NCI-H146 (cell line): ENCODE measurements at regions not wholly inside any gene's neighbourhood (a gene's known extent, or its start where the extent isn't known, plus 50 kb on each side); places are given as distances from the start of the nearest gene placed in this dataset.
A peak's percentile ranks its signal among the peaks of the same experiment; 100 is the strongest.

ENCODE experiments used
- DNase-seq: peaks from one replicate; lab custom pipeline; 2025; lab: John Stamatoyannopoulos, UW

DNA sequence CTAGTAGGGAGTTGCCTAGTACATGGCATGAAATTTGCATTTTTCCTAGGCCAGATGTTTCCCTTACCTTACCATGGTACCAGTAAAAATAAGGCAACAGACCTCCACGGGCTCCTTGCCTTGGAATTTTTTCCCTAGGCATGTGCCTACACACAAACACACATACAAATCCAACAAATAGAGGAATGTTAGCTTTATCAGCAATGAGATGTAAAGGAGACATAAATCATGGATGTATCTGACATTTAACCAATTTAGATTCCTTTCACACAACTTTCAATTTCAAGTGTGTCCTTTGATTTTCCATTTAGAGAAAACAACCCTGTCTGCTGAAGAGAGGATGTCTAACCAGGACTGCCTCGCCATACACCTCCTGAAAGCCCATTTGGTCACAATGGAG, 209.7 kb upstream of the SP4 start:
- DNase-seq, result no peak

DNA sequence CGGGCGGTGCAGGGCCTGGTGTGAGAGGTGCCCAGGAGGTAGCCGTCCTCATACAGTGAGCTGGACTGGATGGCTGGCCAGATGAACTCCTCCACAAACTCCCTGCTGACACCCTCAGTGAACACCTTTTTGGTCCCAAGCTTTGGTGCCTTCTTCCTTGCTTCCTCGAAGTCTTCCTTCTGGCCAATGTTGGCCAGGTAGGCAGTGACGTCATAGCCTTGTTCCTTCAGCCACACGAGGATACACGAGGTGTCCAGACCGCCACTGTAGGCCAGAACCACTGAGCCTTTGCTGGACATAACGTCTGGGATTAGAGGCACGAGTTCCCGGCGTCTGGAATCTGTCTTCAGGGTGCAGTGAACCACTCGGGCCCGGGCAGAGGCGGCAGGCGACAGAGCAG, 206.8 kb upstream of the SP4 start:
- no peak for DNase-seq

DNA sequence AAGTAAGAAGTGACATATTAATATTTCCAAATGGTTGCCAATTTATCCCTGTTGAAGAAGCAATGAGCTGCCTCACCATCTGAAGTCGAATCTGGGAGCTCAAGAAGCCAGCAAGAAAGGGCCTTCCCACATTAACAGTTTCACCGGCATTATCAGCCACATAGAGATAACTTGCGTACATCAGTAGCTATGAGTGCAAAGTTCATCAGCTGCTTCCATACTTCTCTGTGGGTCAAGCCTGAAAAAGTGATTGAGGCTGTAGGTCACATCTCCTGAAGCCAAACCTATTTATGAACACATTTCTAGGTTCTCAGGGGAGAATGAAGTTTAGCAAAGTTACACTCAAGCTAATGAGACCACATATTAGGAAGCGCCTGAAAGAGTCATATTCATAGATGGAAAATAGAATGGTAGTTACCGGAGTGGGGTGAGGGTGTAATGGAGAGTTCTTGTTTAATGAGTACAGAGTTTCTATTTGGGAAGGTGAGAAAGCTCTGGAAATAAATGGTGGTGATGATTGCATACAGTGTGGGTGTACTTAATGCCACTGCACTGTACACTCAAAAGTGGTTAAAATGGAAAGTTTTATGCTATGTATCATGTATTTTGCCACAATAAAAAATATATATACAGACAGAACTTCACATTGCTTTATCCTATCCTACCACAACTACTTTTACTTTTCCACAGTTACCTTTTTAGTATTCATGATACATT, 189.3 kb upstream of the SP4 start:
- DNase-seq, result no peak

DNA sequence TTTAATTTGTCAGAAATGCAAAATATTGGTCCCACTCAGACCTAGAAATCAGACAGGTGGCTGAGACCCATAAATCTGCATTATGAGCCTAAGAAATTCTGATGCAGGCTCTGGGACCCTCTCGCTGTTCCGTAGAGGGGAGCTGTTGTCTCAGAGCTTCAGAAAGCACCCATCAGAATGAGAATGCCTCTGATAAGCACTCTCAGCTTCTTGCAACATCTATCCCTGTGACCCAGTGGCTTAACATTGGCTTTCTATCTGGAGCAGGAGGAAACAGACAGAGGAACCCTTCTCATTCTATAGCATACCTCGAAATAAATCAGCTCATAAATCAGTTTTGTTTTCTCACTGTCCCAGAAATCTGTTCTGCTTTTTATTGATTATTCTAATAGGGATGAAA, 184.6 kb upstream of the SP4 start:
- DNase-seq, result no peak

DNA sequence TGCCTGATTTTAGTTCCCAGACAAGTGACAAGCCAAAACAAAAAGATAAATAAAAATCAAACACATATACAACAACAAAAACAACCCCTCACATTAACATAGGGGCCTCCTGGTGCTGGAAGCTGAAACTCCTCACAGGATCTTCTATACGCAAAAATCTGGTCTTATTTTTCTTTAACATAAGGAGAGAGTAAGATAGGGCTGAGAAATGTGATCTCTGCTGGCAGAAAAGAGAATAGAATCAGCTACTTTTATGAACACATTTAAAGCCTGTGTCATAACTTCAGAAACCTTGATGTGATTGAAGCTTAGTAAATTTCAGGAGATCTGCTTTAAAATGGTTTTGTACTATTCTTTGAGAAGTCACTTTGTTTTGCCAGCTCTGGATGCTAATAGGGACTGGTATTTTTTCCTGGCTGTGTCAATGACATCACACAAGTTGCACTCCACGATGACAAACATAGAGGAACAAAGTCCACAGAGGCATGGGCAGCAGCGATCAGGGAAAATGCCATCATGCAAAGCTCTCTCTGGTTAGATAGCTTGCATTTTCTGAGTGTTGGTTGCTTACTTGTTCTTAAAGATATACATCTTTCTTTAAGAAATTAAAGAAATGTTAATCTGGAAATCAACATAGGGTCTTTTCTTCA, 176.6 kb upstream of the SP4 start:
- no peak for DNase-seq

DNA sequence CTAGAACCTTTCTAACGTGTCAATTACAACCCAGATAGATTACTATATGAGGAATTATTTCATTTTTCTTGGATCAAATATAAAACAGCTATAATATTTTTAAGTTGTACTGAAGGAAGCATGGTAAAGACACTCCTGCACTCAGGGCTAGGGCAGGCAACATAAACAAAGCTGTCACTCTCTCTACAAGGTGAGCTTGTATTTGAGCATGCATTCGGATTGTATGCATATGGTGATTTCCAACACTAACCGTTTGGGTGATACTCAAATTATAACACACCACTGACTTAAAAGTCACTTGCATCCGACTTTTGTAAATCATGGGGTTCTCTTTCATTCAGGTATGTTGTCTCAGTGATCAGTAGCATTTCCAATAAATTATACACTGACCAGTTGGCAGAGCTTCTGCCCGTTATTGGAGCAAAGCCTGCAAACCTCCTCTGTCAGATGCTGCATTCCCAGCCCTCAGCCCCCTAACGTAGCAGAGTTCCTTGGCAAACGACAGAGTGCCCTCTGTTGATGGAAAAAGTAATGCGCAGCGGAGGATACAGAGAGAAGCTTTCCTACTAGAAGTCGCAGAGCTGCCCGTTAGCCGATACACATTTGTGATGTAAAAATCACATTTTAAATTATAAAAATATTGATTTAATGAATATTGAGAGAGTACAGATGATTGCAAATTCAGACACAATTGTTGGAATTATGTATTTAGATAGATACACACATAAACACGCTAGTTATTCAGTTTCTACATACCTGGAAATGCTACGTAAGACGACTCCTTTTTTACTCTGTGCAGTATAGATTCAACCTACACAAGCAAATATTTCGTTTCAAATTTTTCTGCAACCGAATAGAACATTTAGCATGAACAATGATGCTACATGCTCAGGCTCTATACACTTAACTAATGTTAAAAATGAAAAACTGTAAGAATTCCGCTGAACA, 173.9 kb upstream of the SP4 start:
- peak; percentile 89 for DNase-seq

DNA sequence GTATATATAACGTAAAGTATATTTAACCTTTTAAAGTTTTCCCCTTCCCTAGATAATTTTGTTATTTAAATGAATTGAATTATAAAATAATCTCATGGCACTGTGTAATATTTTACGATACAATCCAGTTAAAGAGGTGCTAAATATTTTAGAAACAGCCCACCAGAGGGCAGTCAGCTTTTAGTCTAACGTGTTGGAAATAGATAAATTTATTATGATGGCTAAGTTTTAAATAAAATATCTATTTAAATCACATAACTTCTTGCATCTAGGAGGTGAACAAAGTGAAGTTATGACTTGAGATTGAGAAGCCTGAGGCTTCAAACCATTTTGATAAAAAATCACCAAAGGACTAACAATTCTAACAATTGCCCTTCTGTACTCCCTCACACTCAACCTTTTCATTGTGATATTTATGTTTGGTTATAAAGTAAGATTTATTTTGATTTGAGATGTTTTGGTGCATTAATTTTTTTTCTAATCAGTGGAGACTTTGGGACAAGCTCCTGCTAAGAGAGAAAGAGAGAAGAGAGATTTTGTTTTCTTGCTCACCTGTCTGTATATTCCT, 171.5 kb upstream of the SP4 start:
- peak; percentile 54 for DNase-seq

DNA sequence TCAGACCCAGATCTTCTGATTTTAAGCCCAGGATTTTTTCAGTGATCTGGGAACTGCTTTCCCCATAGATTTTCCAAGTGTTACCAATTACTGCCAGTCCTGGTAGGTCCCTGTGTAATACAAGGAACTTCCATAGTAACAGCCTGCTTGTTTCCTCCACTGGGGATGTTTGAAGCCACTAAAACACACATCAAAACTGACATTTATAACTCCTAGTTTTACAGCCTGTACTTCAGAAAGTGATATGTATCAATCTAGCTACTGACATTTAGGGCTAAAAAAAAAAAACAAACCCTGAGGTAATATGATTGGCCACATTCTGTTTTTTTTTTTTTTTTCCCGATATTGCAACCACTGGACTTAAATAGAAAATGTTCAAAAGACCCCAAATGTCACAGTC, 166.9 kb upstream of the SP4 start:
- no peak for DNase-seq

DNA sequence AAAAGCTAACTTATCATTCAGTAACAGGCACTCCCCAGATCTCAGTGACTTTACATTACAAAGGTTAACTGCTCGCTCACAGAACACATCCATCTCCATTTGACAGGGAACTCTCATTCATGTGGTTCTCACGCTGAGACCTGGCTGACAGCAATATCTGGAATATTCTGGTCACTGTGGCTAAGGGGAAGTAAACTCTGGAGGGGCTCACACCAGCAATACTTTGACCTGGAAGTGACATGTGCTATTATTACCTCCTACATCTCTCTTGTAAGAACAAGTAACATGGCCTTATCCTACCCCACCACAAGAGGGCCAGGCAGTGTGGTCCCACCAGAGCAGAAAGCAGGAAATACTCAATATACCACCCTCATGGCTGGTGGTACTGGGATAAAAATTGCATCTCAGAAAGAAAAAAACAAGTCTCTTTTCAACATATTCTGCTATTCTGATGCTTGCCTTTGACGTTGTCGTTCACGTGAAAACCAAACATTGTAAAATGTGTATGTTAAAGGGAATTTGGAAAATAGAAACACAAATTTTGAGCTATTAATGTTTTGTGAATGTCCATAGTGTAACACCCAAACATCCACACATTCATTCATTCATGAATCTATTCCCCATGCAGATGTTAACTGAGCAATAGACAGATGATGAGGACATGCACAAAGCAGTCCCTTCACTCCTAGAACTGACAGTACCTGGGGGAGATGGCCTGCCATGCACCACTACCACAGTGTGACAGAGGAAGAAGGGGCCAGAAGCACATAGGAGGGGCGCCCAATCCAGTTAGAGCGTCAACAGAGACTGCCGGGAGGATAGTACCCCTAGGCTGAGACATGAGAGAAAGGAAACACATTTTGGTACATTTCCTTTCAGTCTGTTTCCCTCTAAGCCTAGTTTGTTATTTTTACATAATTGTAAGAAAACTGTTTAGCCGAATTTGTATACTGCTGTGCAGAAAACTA, 166.0 kb upstream of the SP4 start:
- peak; percentile 75 for DNase-seq

DNA sequence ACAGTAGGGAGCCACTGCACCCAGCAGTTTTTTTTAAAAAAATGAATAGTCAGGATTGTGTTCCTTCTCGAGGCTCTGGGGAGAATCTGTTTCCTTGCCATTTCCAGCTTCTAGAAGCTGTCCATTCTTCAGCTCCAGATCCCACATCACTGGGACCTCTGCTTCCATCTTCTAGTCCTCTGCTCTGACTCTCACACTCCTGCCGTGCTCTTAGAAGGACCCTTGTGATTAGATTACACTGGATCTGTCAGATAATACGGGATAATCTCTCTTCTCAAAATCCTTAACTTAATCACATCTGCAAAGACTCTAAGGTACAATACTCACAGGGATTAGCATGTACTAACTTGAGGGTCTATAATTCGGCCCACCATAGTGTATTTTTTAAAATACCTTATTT, 158.9 kb upstream of the SP4 start:
- no peak for DNase-seq

DNA sequence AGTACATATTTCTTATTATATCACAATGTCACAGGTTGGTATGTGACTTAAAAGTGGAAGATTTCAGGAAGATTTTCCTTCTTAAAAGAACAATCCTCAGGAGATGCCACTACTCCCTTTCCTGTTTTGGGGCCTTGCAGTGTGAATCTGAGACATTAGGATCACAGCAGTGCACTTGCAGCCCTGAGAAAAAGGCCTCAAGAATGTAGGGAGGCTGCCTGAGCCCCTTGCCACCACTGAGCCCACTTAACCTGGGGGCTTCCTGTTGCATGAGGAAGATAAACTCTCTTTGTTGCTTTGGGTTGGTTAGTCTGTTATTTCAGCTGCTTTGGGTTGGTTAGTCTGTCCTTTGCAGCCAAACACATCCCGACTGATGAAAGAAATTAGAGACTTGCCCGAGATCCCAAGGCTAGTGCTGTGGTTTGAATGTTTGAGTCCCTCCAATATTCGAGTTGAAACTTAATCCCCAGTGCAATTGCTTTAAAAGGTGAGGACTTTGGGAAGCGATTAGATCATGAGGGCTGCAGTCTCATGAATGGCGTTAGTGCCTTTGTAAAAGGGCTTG, 151.3 kb upstream of the SP4 start:
- DNase-seq, result no peak

DNA sequence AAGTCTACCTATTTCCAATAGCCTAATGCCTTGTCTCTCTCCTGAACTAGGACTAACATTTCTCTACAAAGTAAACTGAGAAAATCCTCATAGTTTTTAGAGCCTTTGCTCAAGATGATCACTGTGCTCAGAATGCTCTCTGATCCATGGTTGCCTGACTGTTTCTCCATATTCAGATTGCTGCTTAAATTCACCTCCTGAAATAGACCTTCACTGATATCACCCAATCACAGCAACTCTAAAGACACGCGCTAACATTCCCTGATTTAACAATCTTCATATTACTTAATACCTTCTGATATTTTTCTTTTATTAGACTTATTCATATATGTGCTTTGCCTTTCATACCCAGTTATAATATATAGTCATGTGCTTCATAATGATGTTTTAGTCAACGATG, 148.9 kb upstream of the SP4 start:
- no peak for DNase-seq

DNA sequence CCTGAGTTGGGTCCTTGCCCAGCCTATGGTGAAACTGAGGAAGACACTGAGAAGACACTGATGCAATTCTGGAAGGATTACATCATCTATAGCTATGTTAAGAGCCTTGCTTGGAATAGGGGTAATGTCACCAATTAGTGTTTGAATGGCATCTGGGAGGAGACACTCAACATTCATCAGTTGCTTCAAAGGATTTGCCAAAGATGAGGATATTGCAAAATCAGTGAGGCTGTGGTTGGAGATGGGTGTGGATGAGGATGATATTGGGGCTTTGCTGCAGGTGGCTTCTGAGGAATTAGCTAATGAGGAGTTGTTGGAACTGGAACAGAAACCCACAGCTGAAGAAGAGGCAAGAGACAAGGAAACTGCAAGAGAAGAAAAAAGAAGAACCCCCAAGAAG, 146.7 kb upstream of the SP4 start:
- DNase-seq, result no peak

DNA sequence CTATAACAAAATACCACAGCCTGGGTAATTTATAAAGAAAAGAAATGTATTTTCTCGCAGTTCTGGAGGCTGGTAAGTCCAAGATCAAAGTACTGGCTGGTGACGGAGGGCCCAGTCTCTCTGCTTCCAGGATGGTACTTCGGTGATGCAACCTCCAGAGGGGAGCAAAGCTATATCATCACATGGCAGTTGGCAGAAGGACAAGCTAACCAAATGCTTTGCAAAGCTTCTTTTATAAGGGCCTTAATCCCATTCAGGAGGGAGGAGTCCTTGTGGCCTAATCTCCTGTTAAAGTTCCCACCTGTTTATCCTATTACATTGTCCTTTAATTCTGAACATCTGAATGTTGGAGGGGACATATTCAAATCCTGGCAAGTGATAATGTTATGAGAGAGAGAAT, 134.1 kb upstream of the SP4 start:
- DNase-seq, result no peak

DNA sequence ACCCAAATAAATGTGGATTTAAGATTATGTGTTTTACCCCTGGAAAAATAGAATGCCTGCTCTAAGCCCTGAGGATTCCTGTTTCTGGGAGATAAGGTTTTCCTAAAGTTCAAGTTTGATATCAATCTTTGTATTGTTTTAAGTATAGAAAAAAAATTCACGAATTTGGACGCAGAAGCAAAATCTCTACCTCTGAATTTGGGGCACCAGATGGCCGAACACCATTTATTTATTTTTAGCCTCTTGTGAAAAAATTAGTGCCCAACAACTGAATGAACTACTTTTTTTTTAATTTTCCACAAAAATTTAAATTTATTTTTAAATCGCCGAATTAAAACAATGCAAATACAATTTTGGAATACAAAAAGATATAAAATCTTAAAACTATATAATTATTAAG, 128.1 kb upstream of the SP4 start:
- DNase-seq, result no peak

DNA sequence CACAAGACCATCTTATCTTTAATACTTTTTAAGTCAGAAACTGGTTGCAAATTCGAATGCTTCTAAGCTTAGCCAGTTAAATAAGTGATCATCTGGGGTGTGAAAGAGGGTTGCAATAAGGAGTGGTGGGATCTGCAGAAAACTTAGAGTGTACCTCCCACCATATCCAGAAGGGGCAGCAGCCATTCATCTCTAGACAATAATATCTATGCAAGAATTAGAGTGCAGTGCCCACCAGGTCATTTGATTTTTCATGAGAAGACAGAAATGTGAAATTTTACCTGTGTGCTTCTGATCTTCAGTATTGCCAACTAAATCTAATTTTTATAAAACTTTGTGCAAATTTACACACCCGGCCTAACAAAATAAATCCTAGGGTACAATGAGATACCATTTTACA, 127.2 kb upstream of the SP4 start:
- no peak for DNase-seq

DNA sequence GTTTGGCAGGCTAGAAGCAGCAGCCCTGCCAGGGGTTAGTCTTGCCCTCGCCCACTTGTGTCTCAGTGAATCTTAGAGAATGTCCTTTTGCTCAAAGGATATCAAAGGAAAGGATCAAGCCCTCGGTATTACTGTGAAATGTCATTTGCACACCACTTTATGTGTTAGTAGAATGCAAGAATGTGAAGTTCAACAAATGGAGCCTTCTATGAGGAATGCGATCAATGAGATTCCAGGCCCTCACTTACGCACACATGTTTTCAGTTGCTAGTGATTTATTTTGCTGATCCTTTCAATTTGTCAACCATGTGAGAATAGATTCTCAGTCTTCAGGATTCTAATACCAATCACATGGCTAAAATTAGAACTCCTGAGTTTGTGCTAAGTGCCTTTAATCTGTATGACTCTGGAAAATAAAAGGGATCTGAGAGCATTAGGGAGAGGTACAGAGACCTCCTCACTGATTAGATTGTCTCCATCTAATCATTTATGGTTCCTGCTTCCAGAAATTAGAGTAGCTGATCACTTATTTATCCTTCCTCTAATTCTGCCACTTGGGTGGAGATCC, 123.0 kb upstream of the SP4 start:
- DNase-seq, result no peak

DNA sequence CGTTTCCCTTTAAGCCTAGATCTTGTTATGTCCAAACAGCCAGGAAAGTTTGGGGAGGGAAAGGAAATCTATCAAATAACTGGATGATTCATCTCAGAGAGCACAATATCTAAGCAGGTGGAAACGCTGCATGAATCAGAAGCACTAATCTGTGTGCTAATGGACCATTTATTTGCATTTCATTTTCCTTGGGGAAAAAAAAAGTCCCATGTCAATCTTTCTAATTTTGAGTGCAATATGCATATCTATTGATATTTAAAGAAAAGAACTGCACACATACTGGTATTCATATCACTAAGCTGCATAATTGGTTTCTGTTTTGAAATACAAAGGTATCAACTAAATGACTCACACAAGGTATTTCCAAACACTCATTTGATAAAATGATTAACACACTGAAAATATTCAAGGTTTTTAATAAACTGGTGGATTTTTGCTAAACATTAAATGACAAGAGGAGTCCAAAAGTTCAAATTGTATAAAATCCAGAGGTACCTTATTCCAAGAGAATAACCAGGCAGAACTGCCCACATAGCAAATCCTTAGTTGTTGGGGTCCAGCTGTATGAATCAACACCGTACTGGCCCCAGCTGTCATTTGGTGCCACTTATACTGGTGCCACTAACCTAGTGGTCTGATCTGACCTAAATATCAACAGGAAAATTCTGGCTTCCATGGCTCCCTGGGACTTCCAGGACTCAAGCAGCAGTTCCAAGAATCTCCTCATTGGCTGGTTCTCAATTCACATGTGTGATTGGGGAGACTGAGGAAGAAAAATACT, 122.2 kb upstream of the SP4 start:
- peak; percentile 77 for DNase-seq

DNA sequence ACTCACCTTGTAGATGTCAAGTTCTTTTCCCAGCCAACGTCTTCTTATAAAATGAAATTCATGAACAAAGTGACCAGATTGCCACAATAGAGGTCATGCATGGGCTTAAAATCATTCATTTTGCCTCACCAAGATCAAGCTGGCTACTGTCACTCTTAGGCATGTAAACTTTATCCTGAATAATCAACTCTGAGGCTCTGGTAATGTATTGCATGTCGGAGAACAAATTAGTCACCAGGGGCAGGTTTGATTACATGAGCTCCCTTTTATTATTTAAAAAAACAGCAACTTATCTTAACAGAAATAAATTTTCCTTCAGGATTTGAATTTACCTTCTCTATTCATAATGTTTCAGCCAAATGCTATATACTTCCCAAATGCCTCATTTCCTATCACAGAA, 112.9 kb upstream of the SP4 start:
- no peak for DNase-seq
